SK-N-SH (cell line): ENCODE measurements at regions not wholly inside any gene's neighbourhood (a gene's known extent, or its start where the extent isn't known, plus 50 kb on each side); places are given as distances from the start of the nearest gene placed in this dataset.

Experiments
- CTCF ChIA-PET: fragments of 300-600, 350-600 bp; formaldehyde crosslinking; extraction: SDS; loops from one replicate; lab custom pipeline; 2021; lab: Yijun Ruan, JAX
- POLR2A ChIA-PET: fragments of 350-600 bp; sonication (Branson Sonifier 250); formaldehyde crosslinking; extraction: SDS; loops from one replicate; lab custom pipeline; 2020; ENCODE audit warnings: antibody characterized with exemption, inconsistent platforms; lab: Yijun Ruan, JAX
- DNase-seq: peaks from one replicate; pipeline ENCODE4 v3.0.0; 2012
- H2AFZ ChIP-seq: fragments of 200-600 bp; sonication (generic); 2 replicates; pipeline ENCODE4 v1.8.1; 2016; ENCODE audit warnings: antibody characterized with exemption, mild to moderate bottlenecking, low read depth
- H3F3A ChIP-seq: fragments of 200-600 bp; sonication (generic); replicated peaks from 2 replicates; pipeline ENCODE3; 2016; ENCODE audit warnings: antibody characterized with exemption, mild to moderate bottlenecking; ENCODE audit not compliant: insufficient read depth
- H3K27ac ChIP-seq, 2 experiments: fragments of 200-500 bp in 1 of 2; fragments of 200-600 bp in 1 of 2; sonication (Bioruptor generic) in 1 of 2; sonication (generic), shearing (Covaris generic) in 1 of 2; 2 replicates each; pipeline versions ENCODE4 v1.5.1 to v1.6.1; 2014 to 2016; ENCODE audit warnings: low read depth in 2 of 2, inconsistent platforms in 1 of 2, low read length in 1 of 2, mild to moderate bottlenecking in 1 of 2, mixed read lengths in 1 of 2
- H3K27me3 ChIP-seq: fragments of 200-600 bp; sonication (generic), shearing (Covaris generic); 2 replicates; pipeline ENCODE4 v1.6.1; 2016; ENCODE audit warnings: mixed run types; ENCODE audit not compliant: insufficient read depth
- H3K36me3 ChIP-seq, 2 experiments: fragments of 200-500 bp in 1 of 2; fragments of 200-600 bp in 1 of 2; sonication (Bioruptor generic) in 1 of 2; sonication (generic) in 1 of 2; replicated peaks in 1 of 2; 2 replicates each; pipeline versions ENCODE3 to v1.5.1; 2014 to 2016; ENCODE audit warnings: low read length in 1 of 2, mild to moderate bottlenecking in 1 of 2; ENCODE audit not compliant: insufficient read depth in 2 of 2, control insufficient read depth in 1 of 2
- H3K4me1 ChIP-seq, 2 experiments: fragments of 200-500 bp in 1 of 2; fragments of 200-600 bp in 1 of 2; sonication (Bioruptor generic) in 1 of 2; sonication (generic), shearing (Covaris generic) in 1 of 2; 2 replicates each; pipeline versions ENCODE4 v1.5.1 to v1.6.1; 2014 to 2016; ENCODE audit warnings: low read depth in 1 of 2, low read length in 1 of 2, mixed run types in 1 of 2; ENCODE audit not compliant: insufficient read depth in 2 of 2, control insufficient read depth in 1 of 2
- H3K4me2 ChIP-seq: fragments of 200-600 bp; sonication (generic), shearing (Covaris generic); 2 replicates; pipeline ENCODE4 v1.6.1; 2017; ENCODE audit warnings: mixed run types
- H3K4me3 ChIP-seq, 2 experiments: fragments of 200-500 bp in 1 of 2; fragments of 200-600 bp in 1 of 2; sonication (Bioruptor generic) in 1 of 2; sonication (generic), shearing (Covaris generic) in 1 of 2; 2 replicates each; pipeline versions ENCODE4 v1.5.1 to v1.8.1; 2014 to 2016; ENCODE audit warnings: low read depth in 2 of 2, inconsistent platforms in 1 of 2, low read length in 1 of 2, mild to moderate bottlenecking in 1 of 2, mixed read lengths in 1 of 2, moderate library complexity in 1 of 2
- H3K79me2 ChIP-seq: fragments of 200-600 bp; sonication (generic); 2 replicates; pipeline ENCODE4 v1.8.1; 2017; ENCODE audit warnings: mild to moderate bottlenecking; ENCODE audit not compliant: insufficient read depth
- H3K9ac ChIP-seq: fragments of 200-600 bp; sonication (generic); 2 replicates; pipeline ENCODE4 v1.6.1; 2017; ENCODE audit warnings: mixed run types
- H3K9me2 ChIP-seq: fragments of 200-600 bp; sonication (generic); 2 replicates; pipeline ENCODE4 v1.6.1; 2017; ENCODE audit warnings: mixed run types
- H3K9me3 ChIP-seq: fragments of 200-600 bp; sonication (generic); 2 replicates; pipeline ENCODE4 v1.6.1; 2017; ENCODE audit warnings: mixed run types, mild to moderate bottlenecking, moderate library complexity
- H4K20me1 ChIP-seq: fragments of 200-600 bp; sonication (generic); 2 replicates; pipeline ENCODE4 v1.6.1; 2017; ENCODE audit warnings: mild to moderate bottlenecking, mixed run types; ENCODE audit not compliant: insufficient read depth
- ELF1 ChIP-seq: IDR thresholded peaks from 2 replicates; pipeline ENCODE4 v1.4.0; 2012
- EP300 ChIP-seq, 2 experiments: IDR thresholded peaks; 2 replicates each; pipeline versions ENCODE4 v1.4.0 to v1.6.1; 2012; ENCODE audit warnings: borderline replicate concordance in 1 of 2, low read depth in 1 of 2, low read length in 1 of 2
- JUND ChIP-seq: IDR thresholded peaks from 2 replicates; pipeline ENCODE4 v1.4.0; 2012
- MEF2A ChIP-seq: IDR thresholded peaks from 2 replicates; pipeline ENCODE4 v1.4.0; 2012; ENCODE audit warnings: low read depth, borderline replicate concordance
- PBX3 ChIP-seq: IDR thresholded peaks from 2 replicates; pipeline ENCODE4; 2012
- POLR2AphosphoS5 ChIP-seq: IDR thresholded peaks from 2 replicates; pipeline ENCODE4 v1.6.1; 2012; ENCODE audit warnings: low read depth, low read length
- RAD21 ChIP-seq: IDR thresholded peaks from 2 replicates; pipeline ENCODE4 v1.6.1; 2012; ENCODE audit warnings: mild to moderate bottlenecking, low read length
- RCOR1 ChIP-seq: fragments of 150-350 bp; IDR thresholded peaks from 2 replicates; pipeline ENCODE4 v1.6.1; 2017; ENCODE audit warnings: antibody characterized with exemption, low read length
- RFX5 ChIP-seq: IDR thresholded peaks from 2 replicates; pipeline ENCODE4 v1.6.1; 2012; ENCODE audit warnings: mild to moderate bottlenecking, improper control_type of control experiment, low read length
- RXRA ChIP-seq: IDR thresholded peaks from 2 replicates; pipeline ENCODE4 v1.4.0; 2012; ENCODE audit warnings: low read depth, mild to moderate bottlenecking, borderline replicate concordance
- SIN3A ChIP-seq: IDR thresholded peaks from 2 replicates; pipeline ENCODE4 v1.6.1; 2012; ENCODE audit warnings: low read depth, mild to moderate bottlenecking, low read length, moderate library complexity, borderline replicate concordance
- TAF1 ChIP-seq: IDR thresholded peaks from 2 replicates; pipeline ENCODE4 v1.6.1; 2012; ENCODE audit warnings: low read depth, mild to moderate bottlenecking, low read length, moderate library complexity, borderline replicate concordance
- TCF12 ChIP-seq: IDR thresholded peaks from 2 replicates; pipeline ENCODE4 v1.4.0; 2012
- TEAD4 ChIP-seq: IDR thresholded peaks from 2 replicates; pipeline ENCODE4 v1.4.0; 2012; ENCODE audit warnings: mild to moderate bottlenecking, borderline replicate concordance; ENCODE audit not compliant: insufficient read depth
- YY1 ChIP-seq: IDR thresholded peaks from 2 replicates; pipeline ENCODE4 v1.4.0; 2012; ENCODE audit warnings: low read depth, mild to moderate bottlenecking
- WGBS: methylation state at CpG from one replicate; pipeline ENCODE4 v1.1.6; 2017; ENCODE audit warnings: low lambda C conversion rate; 5-methylcytosine and 5-hydroxymethylcytosine counted together
- TF ChIP-seq, protein P1 (sequence below): IDR thresholded peaks from 2 replicates; pipeline ENCODE4 v1.4.0; 2012; ENCODE audit warnings: low read depth, borderline replicate concordance
- TF ChIP-seq, protein P2 (sequence below): fragments of 200-600 bp; sonication (generic); IDR thresholded peaks from 2 replicates; pipeline ENCODE4 v1.6.1; 2017; ENCODE audit warnings: antibody characterized with exemption, mild to moderate bottlenecking, moderate library complexity
- TF ChIP-seq, protein P3 (sequence below): fragments of 150-350 bp; IDR thresholded peaks from 2 replicates; pipeline ENCODE4 v1.6.1; 2016; ENCODE audit warnings: mild to moderate bottlenecking, low read depth, low read length

GRCh38 chr4:45920861-45921260 is 203.0 kb downstream of the GABRG1 start:
- ChIA-PET POLR2A (no interaction called here), CTCF (no interaction called here)
- no peak for DNase-seq
- H3F3A ChIP-seq: no peaks in the 10 kb centered on the region
- H3K27me3 ChIP-seq: no peaks in the 10 kb centered on the region
- H3K4me1 ChIP-seq: no peaks in the 10 kb centered on the region
- no peak overlapping the region for H3K27ac ChIP-seq
- no peaks in the 10 kb centered on the region for H3K9me2 ChIP-seq
- H3K4me3 ChIP-seq: no peak overlapping the region
- no peaks in the 10 kb centered on the region for H4K20me1 ChIP-seq
- H3K4me2 ChIP-seq: no peak overlapping the region
- H3K36me3 ChIP-seq: no peaks in the 10 kb centered on the region
- no peak overlapping the region for H3K9ac ChIP-seq
- WGBS: 29% methylated on average over 3 of the region's 3 CpGs
- no peak overlapping the region for H2AFZ ChIP-seq
- H3K9me3 ChIP-seq: no peaks in the 10 kb centered on the region
- no peak for TF ChIP-seq PBX3
- no peak for TF ChIP-seq RFX5
- TF ChIP-seq TCF12: no peak
- TF ChIP-seq EP300 (IDR thresholded peaks at IDR 0.05; ENCODE audit: borderline replicate concordance in 1 of 2, low read depth in 1 of 2, low read length in 1 of 2): no peak
- no peak for TF ChIP-seq MEF2A
- TF ChIP-seq RCOR1: no peak
- TF ChIP-seq ELF1: no peak
- TF ChIP-seq, protein P1, sequence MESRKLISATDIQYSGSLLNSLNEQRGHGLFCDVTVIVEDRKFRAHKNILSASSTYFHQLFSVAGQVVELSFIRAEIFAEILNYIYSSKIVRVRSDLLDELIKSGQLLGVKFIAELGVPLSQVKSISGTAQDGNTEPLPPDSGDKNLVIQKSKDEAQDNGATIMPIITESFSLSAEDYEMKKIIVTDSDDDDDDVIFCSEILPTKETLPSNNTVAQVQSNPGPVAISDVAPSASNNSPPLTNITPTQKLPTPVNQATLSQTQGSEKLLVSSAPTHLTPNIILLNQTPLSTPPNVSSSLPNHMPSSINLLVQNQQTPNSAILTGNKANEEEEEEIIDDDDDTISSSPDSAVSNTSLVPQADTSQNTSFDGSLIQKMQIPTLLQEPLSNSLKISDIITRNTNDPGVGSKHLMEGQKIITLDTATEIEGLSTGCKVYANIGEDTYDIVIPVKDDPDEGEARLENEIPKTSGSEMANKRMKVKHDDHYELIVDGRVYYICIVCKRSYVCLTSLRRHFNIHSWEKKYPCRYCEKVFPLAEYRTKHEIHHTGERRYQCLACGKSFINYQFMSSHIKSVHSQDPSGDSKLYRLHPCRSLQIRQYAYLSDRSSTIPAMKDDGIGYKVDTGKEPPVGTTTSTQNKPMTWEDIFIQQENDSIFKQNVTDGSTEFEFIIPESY: no peak
- TF ChIP-seq SIN3A: no peak
- TF ChIP-seq, protein P2, sequence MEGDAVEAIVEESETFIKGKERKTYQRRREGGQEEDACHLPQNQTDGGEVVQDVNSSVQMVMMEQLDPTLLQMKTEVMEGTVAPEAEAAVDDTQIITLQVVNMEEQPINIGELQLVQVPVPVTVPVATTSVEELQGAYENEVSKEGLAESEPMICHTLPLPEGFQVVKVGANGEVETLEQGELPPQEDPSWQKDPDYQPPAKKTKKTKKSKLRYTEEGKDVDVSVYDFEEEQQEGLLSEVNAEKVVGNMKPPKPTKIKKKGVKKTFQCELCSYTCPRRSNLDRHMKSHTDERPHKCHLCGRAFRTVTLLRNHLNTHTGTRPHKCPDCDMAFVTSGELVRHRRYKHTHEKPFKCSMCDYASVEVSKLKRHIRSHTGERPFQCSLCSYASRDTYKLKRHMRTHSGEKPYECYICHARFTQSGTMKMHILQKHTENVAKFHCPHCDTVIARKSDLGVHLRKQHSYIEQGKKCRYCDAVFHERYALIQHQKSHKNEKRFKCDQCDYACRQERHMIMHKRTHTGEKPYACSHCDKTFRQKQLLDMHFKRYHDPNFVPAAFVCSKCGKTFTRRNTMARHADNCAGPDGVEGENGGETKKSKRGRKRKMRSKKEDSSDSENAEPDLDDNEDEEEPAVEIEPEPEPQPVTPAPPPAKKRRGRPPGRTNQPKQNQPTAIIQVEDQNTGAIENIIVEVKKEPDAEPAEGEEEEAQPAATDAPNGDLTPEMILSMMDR: no peak
- no peak for TF ChIP-seq YY1
- TF ChIP-seq, protein P3, sequence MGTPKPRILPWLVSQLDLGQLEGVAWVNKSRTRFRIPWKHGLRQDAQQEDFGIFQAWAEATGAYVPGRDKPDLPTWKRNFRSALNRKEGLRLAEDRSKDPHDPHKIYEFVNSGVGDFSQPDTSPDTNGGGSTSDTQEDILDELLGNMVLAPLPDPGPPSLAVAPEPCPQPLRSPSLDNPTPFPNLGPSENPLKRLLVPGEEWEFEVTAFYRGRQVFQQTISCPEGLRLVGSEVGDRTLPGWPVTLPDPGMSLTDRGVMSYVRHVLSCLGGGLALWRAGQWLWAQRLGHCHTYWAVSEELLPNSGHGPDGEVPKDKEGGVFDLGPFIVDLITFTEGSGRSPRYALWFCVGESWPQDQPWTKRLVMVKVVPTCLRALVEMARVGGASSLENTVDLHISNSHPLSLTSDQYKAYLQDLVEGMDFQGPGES: no peak
- TF ChIP-seq RAD21: no peak
- no peak for TF ChIP-seq TEAD4
- no peak for TF ChIP-seq TAF1
- TF ChIP-seq POLR2AphosphoS5: no peak
- TF ChIP-seq RXRA: no peak
- TF ChIP-seq JUND: no peak
- no peaks in the 10 kb centered on the region for H3K79me2 ChIP-seq
